HG03108 (cell line): ENCODE measurements at regions not wholly inside any gene's neighbourhood (a gene's known extent, or its start where the extent isn't known, plus 50 kb on each side); places are given as distances from the start of the nearest gene placed in this dataset.

ENCODE experiments used
- ATAC-seq: cut with Tn5 transposase; IDR thresholded peaks from one replicate; pipeline ENCODE4 v1.9.1; 2021; ENCODE audit warnings: moderate library complexity; ENCODE audit not compliant: unreplicated experiment

GRCh38 chr2:60174146-60174545 is 379.3 kb downstream of the BCL11A start:
- no peak for ATAC-seq

DNA sequence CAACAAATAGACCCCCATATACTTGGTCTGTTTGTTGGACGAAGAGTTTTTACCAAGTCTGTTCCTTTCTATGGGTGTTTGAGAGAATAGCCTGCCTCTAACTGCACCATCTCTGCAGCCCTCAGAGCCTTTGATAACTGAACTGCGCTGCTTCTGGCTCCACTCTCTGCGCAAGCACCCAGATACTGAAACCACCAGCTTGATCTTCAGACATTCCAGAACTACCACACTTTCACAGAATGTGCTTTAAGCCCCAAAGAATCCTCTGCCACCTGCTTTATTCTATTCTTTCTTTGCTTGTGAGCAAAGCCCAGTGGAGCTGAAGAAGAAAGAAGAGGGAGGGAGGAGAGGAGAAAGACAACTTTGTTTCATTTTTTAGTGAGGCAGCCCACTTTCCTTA is 380.7 kb downstream of the BCL11A start:
- no peak for ATAC-seq

DNA sequence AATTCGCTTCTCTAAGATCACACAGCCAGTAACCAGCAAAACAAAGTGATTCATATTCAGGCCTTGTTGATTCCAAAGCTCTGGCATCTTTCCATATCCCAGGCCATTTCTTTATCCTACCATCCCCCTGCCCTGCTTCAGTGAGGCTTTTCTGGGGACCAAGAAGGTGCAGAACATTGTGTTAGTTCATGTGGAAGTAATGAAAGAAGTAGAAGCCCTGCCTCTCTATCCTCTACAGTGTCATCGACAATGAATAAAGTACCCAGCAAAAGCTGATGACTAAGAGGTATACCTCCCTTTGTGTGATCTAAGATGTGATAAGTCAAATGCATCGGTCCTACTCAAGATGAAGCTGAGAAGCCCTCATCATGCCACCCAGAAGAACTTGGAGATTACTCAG is 383.2 kb downstream of the BCL11A start:
- no peak for ATAC-seq

DNA sequence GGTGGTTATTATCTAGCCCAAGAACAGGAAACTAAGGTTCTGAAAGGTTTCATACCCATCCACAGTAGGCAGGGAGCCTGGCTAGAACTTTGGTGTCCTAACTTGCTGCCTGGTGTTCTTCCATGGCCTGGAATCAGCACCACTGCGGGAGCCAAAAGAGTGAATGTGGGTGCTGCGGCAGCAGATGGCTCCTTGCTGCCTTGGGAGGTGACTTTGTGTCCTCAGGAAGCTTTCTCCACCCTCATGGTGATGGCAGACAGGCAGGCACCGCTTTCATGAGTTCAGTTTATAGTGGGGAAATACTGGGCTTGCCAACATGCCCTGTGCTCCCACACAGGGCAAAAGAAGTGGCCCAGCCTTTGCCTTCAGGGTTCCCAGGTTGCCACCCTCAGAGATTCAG is 385.2 kb downstream of the BCL11A start:
- ATAC-seq: no peak

- no peak for ATAC-seq
These were observed 386.4 kb downstream of the BCL11A start for GRCh38 chr2:60167089-60167488.

- ATAC-seq: no peak
These were observed 389.8 kb downstream of the BCL11A start for GRCh38 chr2:60163691-60164090.

GRCh38 chr2:60159519-60159918 is 393.9 kb downstream of the BCL11A start:
- no peak for ATAC-seq

GRCh38 chr2:60158262-60158661 is 395.2 kb downstream of the BCL11A start:
- ATAC-seq: no peak

DNA sequence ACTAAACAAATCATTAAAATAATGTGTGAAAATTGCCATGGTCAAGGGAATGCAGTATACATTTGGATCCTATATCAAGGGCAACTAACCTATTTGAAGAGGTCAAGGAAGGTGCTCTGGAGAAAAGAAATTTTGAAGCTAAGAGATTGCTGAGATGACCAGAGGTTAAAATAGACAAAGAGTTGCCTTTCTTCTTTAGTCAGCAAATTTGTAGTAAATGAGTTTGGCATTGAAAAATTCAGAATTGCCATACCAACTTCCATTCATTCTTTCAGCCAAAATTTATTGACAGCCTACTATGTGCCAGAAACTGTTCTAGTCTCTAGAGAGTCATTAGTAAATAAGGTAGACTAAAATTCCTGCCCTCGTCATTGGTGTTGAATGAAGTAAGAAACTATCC is 396.2 kb downstream of the BCL11A start:
- no peak for ATAC-seq

DNA sequence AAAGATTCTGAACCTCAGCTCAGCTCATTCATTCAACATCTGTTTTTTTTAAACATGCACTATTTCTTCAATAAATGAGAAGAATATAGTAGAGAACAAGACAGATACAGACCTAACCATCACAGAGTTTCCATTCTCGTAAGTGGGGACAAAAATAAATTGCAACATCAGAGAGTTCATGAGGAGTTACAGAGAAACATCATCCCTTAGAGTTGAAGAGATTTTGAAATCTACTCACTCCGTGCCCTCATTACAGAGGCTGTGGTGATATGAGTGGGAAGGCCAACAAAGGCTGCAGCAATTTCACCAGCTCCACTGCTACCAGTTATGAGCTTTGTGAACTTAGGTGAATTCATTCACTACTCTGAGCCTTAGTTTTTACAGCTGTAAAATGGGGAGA is 399.3 kb downstream of the BCL11A start:
- ATAC-seq: no peak

- ATAC-seq: no peak
These were observed 401.1 kb downstream of the BCL11A start for GRCh38 chr2:60152226-60152833.

GRCh38 chr2:60149176-60149575 is 404.3 kb downstream of the BCL11A start:
- no peak for ATAC-seq

DNA sequence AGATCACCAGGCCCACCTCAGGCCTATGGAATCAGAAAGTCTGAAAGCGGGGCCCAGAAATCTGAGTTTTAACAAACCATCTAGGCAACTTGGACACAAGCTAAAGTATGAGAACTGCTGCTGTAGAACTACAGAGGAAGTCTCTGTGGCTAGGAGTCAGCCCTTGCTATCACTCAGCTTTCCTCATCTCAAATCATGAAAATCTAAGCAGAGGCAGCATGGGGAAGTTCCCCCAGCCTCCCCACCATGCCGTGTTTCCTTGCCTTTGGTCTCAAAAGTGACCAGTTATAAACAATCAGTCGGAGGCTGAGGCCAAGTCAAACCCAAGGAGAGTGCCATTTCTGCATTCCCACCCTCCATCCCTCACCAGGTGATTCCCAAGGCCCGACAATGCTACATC is 404.7 kb downstream of the BCL11A start:
- ATAC-seq: no peak

DNA sequence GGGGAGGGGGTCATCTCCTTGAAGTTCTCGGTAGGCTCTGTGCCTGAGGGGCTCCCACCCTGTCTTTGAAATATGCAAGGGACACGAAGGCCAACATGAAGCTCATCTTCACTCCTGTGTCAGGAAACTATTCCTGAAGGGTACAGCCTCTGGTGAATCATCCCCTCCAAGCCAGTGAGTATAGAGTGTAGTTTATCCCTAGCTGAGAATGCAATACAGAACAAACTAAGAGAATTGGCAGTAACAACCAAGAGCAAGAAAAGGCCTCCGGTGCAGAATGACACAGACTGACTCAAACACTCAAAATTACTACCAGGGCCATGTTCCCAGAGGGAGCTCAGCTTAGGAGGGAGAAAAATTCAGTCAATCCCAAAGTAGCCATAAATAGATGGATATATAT is 413.3 kb downstream of the BCL11A start:
- ATAC-seq: no peak

DNA sequence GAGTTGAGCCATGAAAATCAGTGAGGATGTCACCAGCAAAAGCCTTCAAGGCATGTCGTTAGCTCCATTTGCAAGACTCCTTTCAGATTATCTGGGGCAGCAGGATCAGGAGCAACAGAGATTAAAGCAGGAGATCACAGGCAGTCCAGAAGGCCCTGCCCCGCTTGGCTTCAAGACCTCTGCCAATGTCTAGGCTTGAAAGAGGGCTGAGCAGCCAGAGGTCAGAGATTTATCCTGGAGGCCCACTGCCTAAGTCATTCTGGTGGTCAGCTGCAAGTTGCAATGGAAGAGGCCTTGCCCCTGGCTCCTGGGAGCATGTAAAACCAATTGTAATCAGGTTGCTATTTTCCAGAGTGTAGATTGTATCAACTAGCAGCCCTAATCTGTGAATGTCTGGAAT is 416.5 kb downstream of the BCL11A start:
- ATAC-seq: no peak

DNA sequence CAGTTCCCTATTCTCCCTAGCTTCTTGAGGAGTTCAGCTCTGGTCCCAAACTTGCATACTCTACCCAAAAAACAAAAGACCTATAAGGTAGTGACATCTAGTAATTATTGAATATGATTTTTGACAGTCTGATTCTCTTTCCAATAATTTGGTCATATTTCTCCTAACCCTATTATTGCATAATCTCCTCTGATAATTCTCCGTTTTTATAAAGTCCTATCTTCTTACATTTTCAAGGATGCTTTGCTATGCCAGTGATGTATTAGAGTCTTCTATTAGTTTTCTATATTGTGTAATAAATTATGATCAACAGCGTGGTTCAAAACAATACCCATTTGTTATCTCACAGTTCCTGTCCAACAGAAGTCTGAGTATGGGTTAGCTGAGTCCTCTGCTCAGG is 426.3 kb downstream of the BCL11A start:
- ATAC-seq: no peak

DNA sequence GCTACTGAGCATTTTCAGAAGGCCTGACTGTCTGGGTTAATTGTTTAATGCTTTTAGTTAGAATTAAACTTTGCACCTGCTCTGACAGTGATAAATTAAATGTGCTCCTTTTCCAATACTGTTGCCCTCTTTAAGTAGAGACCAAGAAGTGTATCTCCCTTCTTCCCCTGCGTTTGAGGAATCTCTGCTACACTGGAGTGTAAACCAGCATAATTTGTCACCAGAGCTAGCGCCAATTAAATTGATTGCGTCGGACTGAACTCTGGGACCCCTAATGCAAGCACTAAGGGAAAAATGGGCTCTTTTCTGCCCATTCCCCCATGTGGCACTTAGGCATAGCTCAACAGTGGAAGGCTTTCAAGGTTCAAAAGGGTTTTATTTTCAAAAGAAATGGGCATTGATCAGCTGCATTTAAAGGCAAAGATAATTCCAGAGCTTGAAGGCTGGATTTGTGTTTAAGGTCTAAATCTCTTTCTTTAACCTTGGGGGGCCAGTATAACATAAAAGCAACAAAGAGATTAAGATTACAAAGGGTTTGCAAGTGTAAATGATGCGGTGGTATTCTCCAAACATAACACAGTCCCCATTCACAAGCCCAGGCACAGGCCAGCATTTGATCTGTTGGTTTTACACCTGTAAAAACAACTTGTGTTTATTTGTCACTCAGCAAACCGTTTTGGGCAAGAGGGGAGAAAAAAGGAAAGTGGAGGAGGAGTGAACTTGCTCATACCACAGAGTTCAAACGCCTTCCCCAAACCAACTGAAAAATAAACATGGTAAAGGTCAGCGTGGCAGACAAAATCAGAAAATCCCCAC is 427.6 kb downstream of the BCL11A start:
- ATAC-seq: no peak

GRCh38 chr2:60119778-60120177 is 433.7 kb downstream of the BCL11A start:
- ATAC-seq: no peak

DNA sequence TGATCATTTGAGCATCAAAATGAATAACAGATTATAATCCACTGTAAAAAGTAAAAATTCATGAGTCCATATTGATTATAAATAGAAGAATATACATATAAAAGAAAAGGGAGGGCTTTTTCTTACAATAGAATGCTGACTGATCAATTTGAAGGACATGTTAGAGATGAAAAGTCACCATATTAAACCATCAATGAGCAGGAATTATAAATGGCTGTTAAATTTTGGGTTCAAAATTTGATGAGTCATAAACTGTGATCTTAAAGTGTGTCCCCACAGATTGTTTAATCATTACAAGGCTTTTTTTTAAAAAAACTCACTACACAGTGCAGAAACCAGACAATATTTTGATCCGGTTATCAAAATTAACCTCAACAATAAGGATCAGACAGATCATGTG is 434.5 kb downstream of the BCL11A start:
- ATAC-seq: no peak

GRCh38 chr2:60118061-60118460 is 435.4 kb downstream of the BCL11A start:
- ATAC-seq: no peak

- no peak for ATAC-seq
These were observed 437.1 kb downstream of the BCL11A start for GRCh38 chr2:60116161-60116875.

DNA sequence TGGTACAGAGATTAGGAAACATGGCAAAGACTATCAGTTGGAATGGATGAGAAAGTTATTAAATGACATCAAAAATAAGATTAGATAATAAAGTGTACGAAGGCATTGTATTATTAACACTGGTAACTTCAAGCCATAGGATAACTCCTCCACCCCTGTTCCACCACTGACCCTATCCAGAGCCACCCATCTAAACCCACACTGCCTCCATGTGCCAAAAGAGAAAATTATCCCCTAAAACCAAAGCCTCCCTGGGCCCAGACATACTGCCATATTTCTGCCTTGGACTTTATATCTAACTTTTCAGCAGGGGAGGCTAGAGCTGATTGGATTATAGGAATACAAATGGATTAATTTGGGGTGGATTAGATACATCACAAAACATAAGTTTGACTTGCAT is 443.7 kb downstream of the BCL11A start:
- ATAC-seq: no peak
